Astrocyte of the spinal cord (primary cell): ENCODE measurements at regions not wholly inside any gene's neighbourhood (a gene's known extent, or its start where the extent isn't known, plus 50 kb on each side); places are given as distances from the start of the nearest gene placed in this dataset.
A peak's percentile ranks its signal among the peaks of the same experiment; 100 is the strongest.

Source experiments
- DNase-seq: peaks from one replicate; pipeline ENCODE4 v3.0.0; 2011; ENCODE audit warnings: low read depth, low spot score
- H3K4me3 ChIP-seq: 2 replicates; pipeline ENCODE4 v1.5.1; 2011; ENCODE audit warnings: low read depth, mild to moderate bottlenecking, low read length, moderate library complexity
- in situ Hi-C: cut with HindIII; loops from 2 replicates; pipeline ENCODE4 v1.10.0; 2017; ENCODE audit warnings: low sequenced_read_pairs
- TF ChIP-seq, protein P1 (sequence below): IDR thresholded peaks from 2 replicates; pipeline ENCODE4 v1.5.1; 2012; ENCODE audit warnings: low read depth, mild to moderate bottlenecking, low read length, inconsistent platforms

DNA sequence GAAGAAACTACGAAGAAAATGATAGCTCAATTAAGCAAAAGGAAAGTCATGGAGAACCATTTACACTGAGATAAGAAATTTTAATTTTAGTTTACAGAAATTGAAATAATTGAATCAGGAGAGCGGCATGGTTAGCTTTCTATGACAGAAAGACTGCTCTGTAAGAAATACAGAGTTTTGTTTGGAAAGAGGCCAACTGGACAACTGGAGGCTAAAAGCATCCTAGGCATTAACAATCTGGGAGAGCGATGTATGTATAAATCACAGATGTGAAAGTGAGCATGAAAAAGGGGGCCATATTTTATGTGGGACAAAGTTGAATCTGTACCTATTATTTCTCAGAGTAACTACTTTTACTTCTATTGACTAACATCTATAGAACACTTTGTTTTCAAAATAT, 1608.8 kb upstream of the PCDH20 start:
- no peak overlapping the region for H3K4me3 ChIP-seq
- TF ChIP-seq, protein P1, sequence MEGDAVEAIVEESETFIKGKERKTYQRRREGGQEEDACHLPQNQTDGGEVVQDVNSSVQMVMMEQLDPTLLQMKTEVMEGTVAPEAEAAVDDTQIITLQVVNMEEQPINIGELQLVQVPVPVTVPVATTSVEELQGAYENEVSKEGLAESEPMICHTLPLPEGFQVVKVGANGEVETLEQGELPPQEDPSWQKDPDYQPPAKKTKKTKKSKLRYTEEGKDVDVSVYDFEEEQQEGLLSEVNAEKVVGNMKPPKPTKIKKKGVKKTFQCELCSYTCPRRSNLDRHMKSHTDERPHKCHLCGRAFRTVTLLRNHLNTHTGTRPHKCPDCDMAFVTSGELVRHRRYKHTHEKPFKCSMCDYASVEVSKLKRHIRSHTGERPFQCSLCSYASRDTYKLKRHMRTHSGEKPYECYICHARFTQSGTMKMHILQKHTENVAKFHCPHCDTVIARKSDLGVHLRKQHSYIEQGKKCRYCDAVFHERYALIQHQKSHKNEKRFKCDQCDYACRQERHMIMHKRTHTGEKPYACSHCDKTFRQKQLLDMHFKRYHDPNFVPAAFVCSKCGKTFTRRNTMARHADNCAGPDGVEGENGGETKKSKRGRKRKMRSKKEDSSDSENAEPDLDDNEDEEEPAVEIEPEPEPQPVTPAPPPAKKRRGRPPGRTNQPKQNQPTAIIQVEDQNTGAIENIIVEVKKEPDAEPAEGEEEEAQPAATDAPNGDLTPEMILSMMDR = no peak
- in situ Hi-C loops = no loop called here
- peak; percentile 40 for DNase-seq

DNA sequence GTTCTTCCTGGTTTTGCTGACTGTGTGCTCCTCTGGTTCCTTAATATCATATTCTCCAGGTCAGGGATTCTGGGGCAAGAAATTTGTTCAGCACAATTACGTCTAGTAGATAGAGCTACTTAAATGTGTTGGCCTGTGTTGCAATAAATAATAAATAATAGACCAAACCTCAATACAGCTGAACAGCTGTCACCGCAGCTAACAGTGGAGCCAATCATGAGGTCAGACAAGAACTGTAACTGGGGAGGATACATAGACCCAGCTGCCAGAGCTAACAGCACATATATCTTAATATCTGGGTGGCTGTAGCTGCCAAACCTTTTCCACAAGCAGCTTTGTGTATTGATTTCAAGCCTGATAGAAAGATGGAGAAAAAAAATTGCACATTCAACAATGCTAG, 1596.3 kb upstream of the PCDH20 start:
- H3K4me3 ChIP-seq = no peak overlapping the region
- in situ Hi-C loops = no loop called here
- TF ChIP-seq, protein P1 = no peak
- DNase-seq = no peak

DNA sequence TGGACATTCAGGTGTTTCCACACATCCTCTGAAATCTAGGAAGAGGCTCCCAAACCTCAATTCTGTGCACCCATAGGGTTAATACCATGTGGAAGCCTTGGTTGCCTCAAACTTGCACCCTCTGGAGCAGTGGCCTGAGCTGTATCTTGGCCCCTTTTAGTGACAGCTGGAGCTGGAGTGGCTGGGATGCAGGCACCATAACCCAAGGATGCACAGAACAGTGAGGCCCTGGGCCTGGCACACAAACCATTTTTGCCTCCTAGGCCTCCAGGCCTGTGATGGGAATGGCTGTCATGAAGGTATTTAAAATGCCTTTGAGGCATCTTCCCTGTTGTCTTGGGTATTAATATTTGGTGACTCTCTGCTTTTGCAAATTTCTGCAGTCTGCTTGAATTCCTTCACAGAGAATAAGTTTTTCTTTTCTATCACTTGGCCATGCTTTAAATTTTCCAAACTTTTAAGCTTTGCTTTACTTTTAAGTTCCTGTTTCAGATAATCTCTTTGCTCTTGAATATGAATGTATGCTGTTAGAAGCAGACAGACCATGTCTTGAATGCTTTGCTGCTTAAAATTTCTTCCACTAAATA, 1594.5 kb upstream of the PCDH20 start:
- in situ Hi-C loops = no loop called here
- H3K4me3 ChIP-seq = no peak overlapping the region
- TF ChIP-seq, protein P1 = no peak

DNA sequence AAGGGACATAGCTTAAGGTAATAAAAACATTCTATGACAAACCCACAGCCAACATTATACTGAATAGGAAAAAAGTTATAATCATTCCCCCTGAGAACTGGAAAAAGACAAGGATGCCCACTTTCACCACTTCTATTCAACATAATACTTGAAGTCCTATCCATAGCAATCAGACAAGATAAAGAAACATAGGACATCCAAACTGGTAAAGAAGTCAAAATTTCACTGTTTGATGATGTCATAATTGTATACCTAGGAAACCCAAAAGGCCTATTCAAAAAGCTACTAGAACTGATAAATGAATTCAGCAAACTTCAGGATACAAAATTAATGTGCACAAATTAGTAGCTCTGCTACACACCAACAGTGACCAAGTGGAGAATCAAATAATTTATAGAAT, 1590.0 kb upstream of the PCDH20 start:
- H3K4me3 ChIP-seq = no peak overlapping the region
- TF ChIP-seq, protein P1 = no peak
- in situ Hi-C loops = no loop called here
- DNase-seq = no peak

More for the DNA sequence above, 1594.5 kb upstream of the PCDH20 start:
- DNase-seq = no peak

DNA sequence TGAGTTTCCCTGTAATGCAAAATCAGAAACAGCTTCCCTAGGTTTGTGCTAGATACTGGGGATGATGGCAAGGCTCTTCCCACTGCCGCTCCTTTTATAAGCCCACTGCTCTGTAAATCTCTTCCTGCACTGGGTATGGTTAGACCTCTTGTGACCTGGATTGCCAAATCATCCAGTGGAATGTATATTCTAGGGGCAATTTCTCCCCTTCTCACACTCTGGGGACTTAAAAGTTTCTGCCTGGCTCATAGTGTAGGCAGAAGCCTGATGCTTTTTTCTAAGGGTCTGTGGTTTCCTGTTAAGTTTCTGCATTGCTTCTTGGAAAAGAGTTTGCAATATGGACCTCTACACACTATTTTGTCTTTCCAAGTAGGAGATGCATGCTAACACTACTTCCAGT, 1582.0 kb upstream of the PCDH20 start:
- in situ Hi-C loops = no loop called here
- TF ChIP-seq, protein P1 = no peak
- no peak for DNase-seq
- no peak overlapping the region for H3K4me3 ChIP-seq

DNA sequence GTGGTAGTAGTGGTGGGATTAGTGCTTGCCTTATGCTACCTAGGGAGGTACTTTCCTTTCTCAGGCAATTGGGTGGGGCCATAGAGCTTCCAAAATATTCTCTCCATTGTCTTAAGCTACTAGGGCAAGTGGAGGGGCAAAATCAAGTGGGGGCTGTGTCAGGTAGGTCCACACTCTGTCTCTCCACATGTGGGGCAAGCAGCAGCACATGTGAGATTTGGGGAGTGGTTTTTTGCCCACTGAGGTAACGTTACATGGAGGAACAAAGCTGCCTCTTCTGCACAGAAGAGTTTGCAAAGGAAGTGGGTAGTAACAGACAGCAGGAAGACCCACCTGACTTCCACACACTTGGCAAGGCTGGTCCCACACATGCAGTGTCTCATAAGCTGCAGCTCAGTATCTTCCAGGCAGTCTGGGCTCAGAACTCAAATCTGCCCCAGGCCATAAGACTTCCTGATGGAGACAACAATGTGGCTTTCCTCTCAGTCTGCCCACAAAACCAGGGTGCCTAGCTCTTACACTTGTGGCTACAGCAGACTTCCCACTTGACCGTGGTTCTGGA, 1581.5 kb upstream of the PCDH20 start:
- H3K4me3 ChIP-seq = no peak overlapping the region

More for the DNA sequence above, 1581.5 kb upstream of the PCDH20 start:
- in situ Hi-C loops = no loop called here
- no peak for DNase-seq
- TF ChIP-seq, protein P1 = no peak
